GM20000 (cell line): ENCODE measurements at regions not wholly inside any gene's neighbourhood (a gene's known extent, or its start where the extent isn't known, plus 50 kb on each side); places are given as distances from the start of the nearest gene placed in this dataset.
A peak's percentile ranks its signal among the peaks of the same experiment; 100 is the strongest.

ENCODE experiments used
- DNase-seq: peaks from one replicate; pipeline ENCODE4 v3.0.0; 2012; ENCODE audit warnings: low spot score
- CTCF ChIP-seq: IDR thresholded peaks from 2 replicates; pipeline ENCODE4 v1.5.1; 2012; ENCODE audit warnings: mild to moderate bottlenecking, control low read depth; ENCODE audit errors: extremely low read depth, missing control alignments

- no peak for DNase-seq
- no peak for TF ChIP-seq CTCF
These were observed 54.2 kb upstream of the STEAP1B start for GRCh38 chr7:22554184-22554583.

- TF ChIP-seq CTCF, result no peak
- DNase-seq, result peak; percentile 37
These were observed 52.0 kb upstream of the STEAP1B start for GRCh38 chr7:22551768-22552513.

- DNase-seq, result no peak
- TF ChIP-seq CTCF, result no peak
These were observed 50.6 kb upstream of the STEAP1B start for GRCh38 chr7:22550514-22551030.

- TF ChIP-seq CTCF, result peak; percentile 32
- DNase-seq, result peak; percentile 45
These were observed 49.9 kb upstream of the STEAP1B start for GRCh38 chr7:22549667-22550513.
